ENCODE measurements at regions not wholly inside any gene's neighbourhood (a gene's known extent, or its start where the extent isn't known, plus 50 kb on each side); places are given as distances from the start of the nearest gene placed in this dataset.

DNA sequence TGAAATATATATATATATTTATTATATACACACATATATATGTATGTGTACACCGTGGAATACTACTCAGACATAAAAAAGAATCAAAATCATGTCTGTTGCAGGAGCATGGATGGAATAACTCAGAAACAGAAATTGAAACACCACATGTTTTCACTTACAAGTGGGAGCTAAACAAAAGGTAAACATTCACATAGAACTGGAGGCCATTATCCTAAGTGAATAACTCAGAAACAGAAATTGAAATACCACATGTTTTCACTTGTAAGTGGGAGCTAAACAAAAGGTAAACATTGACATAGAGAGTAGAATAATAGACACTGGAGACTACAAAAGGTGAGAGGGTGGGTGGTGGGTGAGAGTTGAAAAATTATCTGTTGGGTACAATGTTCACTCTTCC, 171.5 kb upstream of the GOLIM4 start:
- DNase-seq (ENCODE audit: low read depth): no peak
- TF ChIP-seq, protein P1, sequence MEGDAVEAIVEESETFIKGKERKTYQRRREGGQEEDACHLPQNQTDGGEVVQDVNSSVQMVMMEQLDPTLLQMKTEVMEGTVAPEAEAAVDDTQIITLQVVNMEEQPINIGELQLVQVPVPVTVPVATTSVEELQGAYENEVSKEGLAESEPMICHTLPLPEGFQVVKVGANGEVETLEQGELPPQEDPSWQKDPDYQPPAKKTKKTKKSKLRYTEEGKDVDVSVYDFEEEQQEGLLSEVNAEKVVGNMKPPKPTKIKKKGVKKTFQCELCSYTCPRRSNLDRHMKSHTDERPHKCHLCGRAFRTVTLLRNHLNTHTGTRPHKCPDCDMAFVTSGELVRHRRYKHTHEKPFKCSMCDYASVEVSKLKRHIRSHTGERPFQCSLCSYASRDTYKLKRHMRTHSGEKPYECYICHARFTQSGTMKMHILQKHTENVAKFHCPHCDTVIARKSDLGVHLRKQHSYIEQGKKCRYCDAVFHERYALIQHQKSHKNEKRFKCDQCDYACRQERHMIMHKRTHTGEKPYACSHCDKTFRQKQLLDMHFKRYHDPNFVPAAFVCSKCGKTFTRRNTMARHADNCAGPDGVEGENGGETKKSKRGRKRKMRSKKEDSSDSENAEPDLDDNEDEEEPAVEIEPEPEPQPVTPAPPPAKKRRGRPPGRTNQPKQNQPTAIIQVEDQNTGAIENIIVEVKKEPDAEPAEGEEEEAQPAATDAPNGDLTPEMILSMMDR (conservative IDR thresholded peaks at IDR 0.05; ENCODE audit: low read depth, low read length): no peak
- H3K4me3 ChIP-seq (ENCODE audit: low read depth, low read length): no peak overlapping the region

DNA sequence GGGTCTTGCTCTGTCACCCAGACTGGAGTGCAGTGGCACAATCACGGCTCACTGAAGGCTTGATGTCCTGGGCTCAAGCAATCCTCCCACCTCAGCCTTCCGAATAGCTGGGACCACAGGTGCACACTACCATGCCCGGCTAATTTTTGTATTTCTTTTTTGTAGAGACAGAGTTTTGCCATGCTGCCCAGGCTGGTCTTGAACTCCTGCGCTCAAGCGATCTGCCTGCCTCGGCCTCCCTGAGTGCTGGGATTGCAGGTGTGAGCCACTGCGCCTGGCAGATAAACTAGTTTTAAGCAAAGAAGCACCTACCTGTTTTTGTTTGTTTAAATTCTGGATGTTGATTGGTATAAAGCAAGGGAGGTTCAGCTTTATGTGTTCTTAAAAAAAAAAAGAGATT, 170.6 kb upstream of the GOLIM4 start:
- TF ChIP-seq, protein P1 (conservative IDR thresholded peaks at IDR 0.05; ENCODE audit: low read depth, low read length): no peak
- H3K4me3 ChIP-seq (ENCODE audit: low read depth, low read length): no peak overlapping the region
- no peak for DNase-seq (ENCODE audit: low read depth)

DNA sequence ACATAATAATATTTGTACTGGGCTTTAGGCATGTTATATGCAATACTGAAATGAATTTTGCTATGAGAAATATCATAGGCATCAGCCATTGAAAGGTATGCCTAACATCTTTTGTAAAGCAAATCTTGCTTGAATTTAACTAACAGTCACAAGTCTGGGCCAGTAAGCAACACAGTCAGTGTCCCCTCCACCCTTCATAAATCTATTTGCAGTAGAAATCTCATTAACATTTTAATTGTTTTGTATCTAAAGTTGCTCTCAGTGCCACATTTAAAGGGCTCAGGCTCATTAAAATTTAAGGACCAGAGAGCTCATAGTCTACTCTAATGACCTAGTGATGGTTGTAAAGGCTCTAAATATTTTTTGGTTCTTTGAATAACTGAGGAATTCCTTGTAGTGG, 167.2 kb upstream of the GOLIM4 start:
- TF ChIP-seq, protein P1 (conservative IDR thresholded peaks at IDR 0.05; ENCODE audit: low read depth, low read length): no peak
- no peak overlapping the region for H3K4me3 ChIP-seq (ENCODE audit: low read depth, low read length)

DNA sequence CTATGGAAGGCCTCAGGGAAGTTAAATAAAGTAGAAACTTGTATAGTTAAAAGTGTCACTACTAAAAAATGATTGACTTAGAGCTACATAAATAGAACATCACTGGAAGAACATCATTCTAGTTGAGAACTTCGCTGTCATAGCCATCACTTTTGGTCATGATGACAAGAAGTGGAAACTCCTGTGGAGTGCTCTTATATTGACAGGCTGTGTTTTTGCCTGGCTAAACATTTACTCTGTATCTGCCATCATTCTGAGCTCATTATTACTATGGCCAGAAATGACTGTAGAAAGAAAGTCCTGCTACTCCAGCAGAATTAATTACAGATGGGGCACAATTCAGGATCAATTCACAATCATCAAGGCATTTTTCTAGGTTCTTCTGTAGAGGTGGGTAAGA, 165.1 kb upstream of the GOLIM4 start:
- no peak overlapping the region for H3K4me3 ChIP-seq (ENCODE audit: low read depth, low read length)
- no peak for DNase-seq (ENCODE audit: low read depth)
- TF ChIP-seq, protein P1 (conservative IDR thresholded peaks at IDR 0.05; ENCODE audit: low read depth, low read length): no peak

More for the DNA sequence above, 167.2 kb upstream of the GOLIM4 start:
- no peak for DNase-seq (ENCODE audit: low read depth)

DNA sequence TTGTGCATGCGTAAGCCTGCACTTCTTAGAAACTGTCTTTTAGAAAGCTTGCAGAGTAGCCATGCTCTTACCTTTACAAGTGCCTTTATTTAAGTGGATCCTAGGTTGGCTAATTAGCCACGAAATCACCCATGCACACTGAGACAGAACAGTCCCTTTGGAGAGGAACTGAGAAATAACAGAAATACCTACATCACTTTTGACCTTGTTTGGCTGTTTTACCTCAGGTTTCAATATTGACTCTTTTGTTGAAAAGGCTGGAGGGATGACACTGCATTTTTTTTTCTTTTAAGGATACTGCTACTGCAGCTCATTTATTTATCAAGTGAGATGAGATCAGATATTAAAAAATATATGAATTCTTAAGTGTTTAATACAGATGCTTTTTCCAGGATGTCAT, 155.6 kb upstream of the GOLIM4 start:
- H3K4me3 ChIP-seq (ENCODE audit: low read depth, low read length): no peak overlapping the region
- TF ChIP-seq, protein P1 (conservative IDR thresholded peaks at IDR 0.05; ENCODE audit: low read depth, low read length): no peak
- no peak for DNase-seq (ENCODE audit: low read depth)

DNA sequence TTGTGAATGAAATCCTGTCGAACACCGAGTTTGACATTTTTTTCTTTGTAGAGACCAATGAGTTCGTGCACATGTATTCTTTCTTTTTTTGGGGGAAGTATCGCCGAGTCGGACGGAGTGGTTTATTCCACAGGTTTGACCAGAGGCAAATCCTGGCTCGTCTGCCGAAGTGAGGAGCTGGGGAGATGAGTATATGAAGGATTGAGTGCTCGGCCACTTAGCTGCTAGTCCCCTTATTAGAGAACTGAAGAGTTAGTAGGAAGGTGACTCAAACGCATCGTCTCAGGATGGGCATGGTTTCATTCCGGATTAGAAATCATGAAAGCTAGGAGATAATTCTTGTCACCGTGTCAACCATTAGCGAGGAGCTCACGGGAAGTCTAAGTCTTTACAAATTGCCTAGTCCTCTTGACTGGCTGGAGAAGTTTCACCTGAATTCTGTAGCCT, 154.7 kb upstream of the GOLIM4 start:
- DNase-seq (ENCODE audit: low read depth): peak; percentile 13

More for the DNA sequence above, 154.7 kb upstream of the GOLIM4 start:
- TF ChIP-seq, protein P1 (conservative IDR thresholded peaks at IDR 0.05; ENCODE audit: low read depth, low read length): no peak
- H3K4me3 ChIP-seq (ENCODE audit: low read depth, low read length): peak overlapping the region; percentile 61
